ENCODE measurements at regions not wholly inside any gene's neighbourhood (a gene's known extent, or its start where the extent isn't known, plus 50 kb on each side); places are given as distances from the start of the nearest gene placed in this dataset.

DNA sequence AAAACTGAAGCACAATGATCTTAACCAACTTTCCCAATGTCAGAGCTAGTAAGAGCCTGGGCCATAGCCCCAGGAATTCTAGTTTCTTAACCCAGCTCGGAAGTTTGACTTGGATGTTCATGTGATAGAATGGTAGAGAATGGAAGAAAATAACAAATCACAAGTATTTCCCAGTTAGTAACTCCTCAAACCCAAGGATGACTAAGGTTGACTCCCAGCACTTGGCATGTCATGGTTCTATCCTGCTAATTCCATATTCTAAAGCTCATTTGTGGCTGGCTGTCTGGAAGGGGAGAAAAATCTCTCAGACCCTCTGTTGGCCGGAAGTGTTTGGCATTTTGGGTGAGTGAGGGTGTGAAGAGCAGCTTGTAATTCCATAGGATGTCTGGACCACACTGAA is 248.7 kb downstream of the RFPL4B start:
- ChIA-PET POLR2A (no interaction called here), CTCF (interaction anchor here (0.6 kb wide), 1 partner anchor 34 kb away, joined by 3 read pairs; no protein-coding TSS in a partner anchor)
- H3K27me3 ChIP-seq (ENCODE audit: control insufficient read depth in 2 of 2, insufficient read depth in 2 of 2, low read length in 2 of 2) = no peaks in the 10 kb centered on the region
- no peaks in the 10 kb centered on the region for H3K4me1 ChIP-seq (ENCODE audit: control insufficient read depth, extremely low read depth, insufficient read depth, low read length)
- H3K4me2 ChIP-seq (ENCODE audit: insufficient read depth, low read length) = no peak overlapping the region
- H3K36me3 ChIP-seq (ENCODE audit: control insufficient read depth in 2 of 2, extremely low read depth in 1 of 2, insufficient read depth in 2 of 2, low read length in 2 of 2) = no peaks in the 10 kb centered on the region
- no peaks in the 10 kb centered on the region for H4K20me1 ChIP-seq (replicated peaks; ENCODE audit: control insufficient read depth, extremely low read depth, insufficient read depth, low read length)
- intact Hi-C loops (cut with micrococcal nuclease) (no loop called here), dilution Hi-C loops (cut with MboI; ENCODE audit: extremely low pct_ligation_motif_present, low sequenced_read_pairs) (no loop called here)
- no peak overlapping the region for H3K27ac ChIP-seq (ENCODE audit: insufficient read depth, low read depth, low read length)
- FAIRE-seq (no peak), DNase-seq (ENCODE audit: low read depth, low spot score) (no peak)
- H3K9ac ChIP-seq (replicated peaks; ENCODE audit: extremely low read depth, insufficient read depth, low read length) = no peak overlapping the region
- H3K4me3 ChIP-seq (replicated peaks in 1 of 3; ENCODE audit: insufficient read depth in 1 of 3, low read depth in 1 of 3, low read length in 3 of 3) = no peak overlapping the region
- H3K9me1 ChIP-seq (replicated peaks; ENCODE audit: control insufficient read depth, extremely low read depth, insufficient read depth, low read length) = no peaks in the 10 kb centered on the region
- TF ChIP-seq FOS (IDR thresholded peaks at IDR 0.05; ENCODE audit: borderline replicate concordance, insufficient read depth, low read length) = no peak
- no peak for TF ChIP-seq POLR2A (IDR thresholded peaks at IDR 0.05; ENCODE audit: low read depth, low read length)
- TF ChIP-seq MYC (IDR thresholded peaks at IDR 0.05; ENCODE audit: low read depth, low read length) = no peak
- TF ChIP-seq MAX (IDR thresholded peaks at IDR 0.05; ENCODE audit: insufficient read depth, insufficient read length) = no peak
- TF ChIP-seq CTCF (IDR thresholded peaks at IDR 0.05; ENCODE audit: extremely low read depth in 1 of 2, insufficient read depth in 1 of 2, low read depth in 1 of 2, low read length in 2 of 2) = no peak
- no peak for TF ChIP-seq POLR2AphosphoS5 (IDR thresholded peaks at IDR 0.05; ENCODE audit: insufficient read depth, low read depth, low read length)
- no peak for TF ChIP-seq GATA2 (IDR thresholded peaks at IDR 0.05; ENCODE audit: insufficient read depth, insufficient read length, low read depth, low read length)
- TF ChIP-seq EZH2 (IDR thresholded peaks at IDR 0.05; ENCODE audit: borderline replicate concordance, low read depth, low read length, severe bottlenecking) = no peak
- TF ChIP-seq JUN (IDR thresholded peaks at IDR 0.05; ENCODE audit: borderline replicate concordance, insufficient read depth, insufficient read length, low read depth) = no peak
- H2AFZ ChIP-seq (ENCODE audit: low read depth, low read length) = no peak overlapping the region
- H3K79me2 ChIP-seq (ENCODE audit: control insufficient read depth, insufficient read depth, low read length) = no peaks in the 10 kb centered on the region
- H3K9me3 ChIP-seq (replicated peaks; ENCODE audit: control insufficient read depth, insufficient read depth, low read length) = no peaks in the 10 kb centered on the region
- BruUV-seq (replicated peaks) = no TSS peak

Data from endothelial cell of umbilical vein (primary cell).